A549 (cell line): ENCODE measurements at regions not wholly inside any gene's neighbourhood (a gene's known extent, or its start where the extent isn't known, plus 50 kb on each side); places are given as distances from the start of the nearest gene placed in this dataset.

ENCODE experiments used
- ATAC-seq, 2 experiments: fragments of 200-7000 bp in 1 of 2; fragments of >200 bp in 1 of 2; cut with Nextera tagmentation in 1 of 2; cut with Tn5 transposase in 1 of 2; 3 replicates each; pipeline versions ENCODE4 v1.8.0 to v1.9.1; 2018 to 2020; ENCODE audit warnings: mild to moderate bottlenecking in 1 of 2, moderate library complexity in 1 of 2
- CTCF ChIA-PET: fragments of 300-600 bp; sonication (Branson Sonifier 250); formaldehyde crosslinking; extraction: SDS; loops from one replicate; lab custom pipeline; 2021; ENCODE audit warnings: antibody characterized with exemption, inconsistent platforms; lab: Yijun Ruan, JAX
- POLR2A ChIA-PET: fragments of 350-600 bp; formaldehyde crosslinking; extraction: SDS; loops from one replicate; lab custom pipeline; 2021; ENCODE audit warnings: antibody characterized with exemption, inconsistent platforms; lab: Yijun Ruan, JAX
- DNase-seq, 2 experiments: peaks; one replicate each; pipeline versions ENCODE4 v3.0.0 to v3.0.0-alpha.2; 2011 to 2016; ENCODE audit warnings: low read depth in 1 of 2, low spot score in 1 of 2
- FAIRE-seq: peaks from 2 replicates; lab custom pipeline; 2011; peaks lifted over from hg19 to GRCh38; lab: Jason Lieb, UNC
- H3K27ac ChIP-seq, 2 experiments: fragments of >200 bp; sonication (Bioruptor Twin); formaldehyde crosslinking; 3 replicates each; pipeline ENCODE4 v1.5.1; 2016 to 2017
- H3K4me1 ChIP-seq: fragments of >200 bp; sonication (Bioruptor Twin); formaldehyde crosslinking; 3 replicates; pipeline ENCODE4 v1.6.1; 2016
- H3K4me2 ChIP-seq: fragments of >200 bp; sonication (Bioruptor Twin); formaldehyde crosslinking; 3 replicates; pipeline ENCODE4 v1.6.1; 2016
- H3K4me3 ChIP-seq: fragments of >200 bp; sonication (Bioruptor Twin); formaldehyde crosslinking; 3 replicates; pipeline ENCODE4 v1.5.1; 2016
- H3K9me3 ChIP-seq: fragments of >200 bp; sonication (Bioruptor Twin); formaldehyde crosslinking; 3 replicates; pipeline ENCODE4 v1.6.1; 2016
- BHLHE40 ChIP-seq: IDR thresholded peaks from 2 replicates; pipeline ENCODE4 v1.6.1; 2012; ENCODE audit warnings: low read depth, low read length, inconsistent platforms
- CBX8 ChIP-seq: fragments of 200-600 bp; sonication (generic); IDR thresholded peaks from 2 replicates; pipeline ENCODE4 v1.6.1; 2016
- CHD4 ChIP-seq: fragments of 200-600 bp; sonication (generic); IDR thresholded peaks from 2 replicates; pipeline ENCODE4 v1.6.1; 2016; ENCODE audit warnings: antibody characterized with exemption, mild to moderate bottlenecking, borderline replicate concordance
- E2F6 ChIP-seq: IDR thresholded peaks from 2 replicates; pipeline ENCODE4 v1.6.1; 2012; ENCODE audit warnings: low read depth, borderline replicate concordance
- EHMT2 ChIP-seq: fragments of 200-600 bp; sonication (generic); IDR thresholded peaks from 2 replicates; pipeline ENCODE4 v1.6.1; 2016; ENCODE audit warnings: antibody characterized with exemption, low read depth, mild to moderate bottlenecking, moderate library complexity
- EP300 ChIP-seq, 2 experiments: fragments of >200 bp; sonication (Bioruptor Twin); formaldehyde crosslinking; IDR thresholded peaks; 2 replicates in 1 of 2; 3 replicates in 1 of 2; pipeline ENCODE4 v1.6.1; 2016 to 2017
- FOSB ChIP-seq: fragments of 250-450 bp; sonication (Bioruptor Pico); IDR thresholded peaks from 2 replicates; pipeline ENCODE4 v1.5.0; 2020; ENCODE audit warnings: mild to moderate bottlenecking, moderate library complexity
- GATA3 ChIP-seq: IDR thresholded peaks from 2 replicates; pipeline ENCODE4 v1.6.1; 2012; ENCODE audit warnings: borderline replicate concordance
- HDAC2 ChIP-seq: fragments of 200-600 bp; sonication (generic); IDR thresholded peaks from 2 replicates; pipeline ENCODE4 v1.6.1; 2016
- HMGXB4 ChIP-seq: fragments of 250-450 bp; sonication (Bioruptor Pico); IDR thresholded peaks from 2 replicates; pipeline ENCODE4 v1.5.0; 2021; ENCODE audit warnings: mild to moderate bottlenecking, moderate library complexity, borderline replicate concordance
- HOXA7 ChIP-seq: fragments of 250-450 bp; sonication (Bioruptor Pico); IDR thresholded peaks from 2 replicates; pipeline ENCODE4 v1.5.0; 2020; ENCODE audit warnings: mild to moderate bottlenecking, moderate library complexity
- HOXB13 ChIP-seq: fragments of 250-450 bp; sonication (Bioruptor Pico); IDR thresholded peaks from 2 replicates; pipeline ENCODE4 v1.5.0; 2020; ENCODE audit warnings: low read depth, mild to moderate bottlenecking, moderate library complexity
- JUN ChIP-seq, 2 experiments: fragments of >200 bp; sonication (Bioruptor Twin); formaldehyde crosslinking; IDR thresholded peaks; 2 replicates in 1 of 2; 3 replicates in 1 of 2; pipeline ENCODE4 v1.6.1; 2016 to 2017
- KDM1A ChIP-seq: fragments of 200-600 bp; sonication (generic); IDR thresholded peaks from 2 replicates; pipeline ENCODE4 v1.6.1; 2016; ENCODE audit warnings: low read depth, mild to moderate bottlenecking
- KDM5A ChIP-seq: fragments of 200-600 bp; sonication (generic); IDR thresholded peaks from 2 replicates; pipeline ENCODE4 v1.6.1; 2016; ENCODE audit warnings: antibody characterized with exemption, mild to moderate bottlenecking
- MAX ChIP-seq: IDR thresholded peaks from 2 replicates; pipeline ENCODE4 v1.6.1; 2012
- NFE2L2 ChIP-seq: fragments of 150-350 bp; conservative IDR thresholded peaks from 2 replicates; pipeline ENCODE4 v1.6.1; 2014; ENCODE audit warnings: low read length
- PHF8 ChIP-seq: fragments of 200-600 bp; sonication (generic); IDR thresholded peaks from 2 replicates; pipeline ENCODE4 v1.6.1; 2016; ENCODE audit warnings: low read depth, mild to moderate bottlenecking, antibody characterized with exemption, moderate library complexity, borderline replicate concordance
- POLR2A ChIP-seq: IDR thresholded peaks from 2 replicates; pipeline ENCODE4 v1.6.1; 2012; ENCODE audit warnings: mild to moderate bottlenecking, low read length
- RCOR1 ChIP-seq: fragments of 150-350 bp; IDR thresholded peaks from 2 replicates; pipeline ENCODE4 v1.6.1; 2014; ENCODE audit warnings: antibody characterized with exemption, low read length, low read depth
- RNF2 ChIP-seq: fragments of 200-600 bp; sonication (generic); IDR thresholded peaks from 2 replicates; pipeline ENCODE4 v1.6.1; 2016; ENCODE audit warnings: low read depth, mild to moderate bottlenecking, antibody characterized with exemption, moderate library complexity, borderline replicate concordance
- TFCP2L1 ChIP-seq: fragments of 250-450 bp; sonication (Bioruptor Pico); IDR thresholded peaks from 2 replicates; pipeline ENCODE4 v1.5.0; 2021; ENCODE audit warnings: mild to moderate bottlenecking
- USF2 ChIP-seq: fragments of 450-650 bp; IDR thresholded peaks from 2 replicates; pipeline ENCODE4 v1.6.1; 2014; ENCODE audit warnings: antibody characterized with exemption
- ZC3H11A ChIP-seq: fragments of 450-650 bp; IDR thresholded peaks from 2 replicates; pipeline ENCODE4 v1.6.1; 2014; ENCODE audit warnings: antibody characterized with exemption, mild to moderate bottlenecking
- WGBS: methylation state at CpG from one replicate; pipeline ENCODE4 v1.1.6; 2017; ENCODE audit errors: missing lambda C conversion rate; 5-methylcytosine and 5-hydroxymethylcytosine counted together

- Histone ChIP-seq H3K4me1 (no peaks in the 10 kb centered on the region), H3K4me3 (no peak overlapping the region), H3K9me3 (no peaks in the 10 kb centered on the region), H3K4me2 (no peak overlapping the region), H3K27ac (no peak overlapping the region)
- ATAC-seq (no peak), FAIRE-seq (no peak), DNase-seq (no peak)
- 25% methylated on average over 11 of the region's 12 CpGs for WGBS
- TF ChIP-seq HOXB13 = no peak
- TF ChIP-seq RNF2 = no peak
- no peak for TF ChIP-seq CHD4
- TF ChIP-seq HDAC2 = no peak
- no peak for TF ChIP-seq PHF8
- no peak for TF ChIP-seq KDM1A
- TF ChIP-seq TFCP2L1 (CRISPR knock-in tag) = no peak
- no peak for TF ChIP-seq EHMT2
- POLR2A ChIA-PET = no interaction called here
- CTCF ChIA-PET = no interaction called here
These were observed 119.2 kb upstream of the SPACA7 start for GRCh38 chr13:112256716-112257494.

- DNase-seq (no peak), FAIRE-seq (no peak), ATAC-seq (no peak)
- ChIA-PET POLR2A (no interaction called here), CTCF (no interaction called here)
- Histone ChIP-seq H3K9me3 (no peaks in the 10 kb centered on the region), H3K4me2 (no peak overlapping the region), H3K27ac (no peak overlapping the region), H3K4me1 (no peaks in the 10 kb centered on the region), H3K4me3 (no peak overlapping the region)
- TF ChIP-seq HOXA7 (CRISPR knock-in tag) = no peak
- TF ChIP-seq FOSB = no peak
- no peak for TF ChIP-seq POLR2A
- TF ChIP-seq E2F6 = no peak
- TF ChIP-seq MAX = no peak
- no peak for TF ChIP-seq EP300 (IDR thresholded peaks at IDR 0.05)
- TF ChIP-seq RCOR1 = no peak
- no peak for TF ChIP-seq BHLHE40
- 6% methylated on average over 8 of the region's 8 CpGs for WGBS
These were observed 116.6 kb upstream of the SPACA7 start for GRCh38 chr13:112259511-112259910.

- Histone ChIP-seq H3K9me3 (no peaks in the 10 kb centered on the region), H3K27ac (no peak overlapping the region), H3K4me3 (no peak overlapping the region), H3K4me2 (no peak overlapping the region), H3K4me1 (no peaks in the 10 kb centered on the region)
- TF ChIP-seq HMGXB4 (CRISPR knock-in tag) (no peak), BHLHE40 (no peak), CHD4 (no peak), ZC3H11A (no peak), CBX8 (no peak), NFE2L2 (no peak), EP300 (IDR thresholded peaks at IDR 0.05) (no peak), USF2 (no peak), GATA3 (no peak), JUN (IDR thresholded peaks at IDR 0.05) (no peak), KDM5A (no peak)
- FAIRE-seq (no peak), ATAC-seq (no peak), DNase-seq (no peak)
- ChIA-PET CTCF (no interaction called here), POLR2A (no interaction called here)
- WGBS = 17% methylated on average over 22 of the region's 29 CpGs
These were observed 115.8 kb upstream of the SPACA7 start for GRCh38 chr13:112260108-112261055.
